ENCODE measurements at regions not wholly inside any gene's neighbourhood (a gene's known extent, or its start where the extent isn't known, plus 50 kb on each side); places are given as distances from the start of the nearest gene placed in this dataset.
"Not testable (repeated sequence)": the region's sequence is repeated elsewhere in the genome, so short reads cannot be mapped to it uniquely, and the experiment has no call there.

- not testable (repeated sequence) for DNase-seq
Observed at GRCh38 chr3:8315526-8315925, 186.1 kb upstream of the LMCD1 start.

DNA sequence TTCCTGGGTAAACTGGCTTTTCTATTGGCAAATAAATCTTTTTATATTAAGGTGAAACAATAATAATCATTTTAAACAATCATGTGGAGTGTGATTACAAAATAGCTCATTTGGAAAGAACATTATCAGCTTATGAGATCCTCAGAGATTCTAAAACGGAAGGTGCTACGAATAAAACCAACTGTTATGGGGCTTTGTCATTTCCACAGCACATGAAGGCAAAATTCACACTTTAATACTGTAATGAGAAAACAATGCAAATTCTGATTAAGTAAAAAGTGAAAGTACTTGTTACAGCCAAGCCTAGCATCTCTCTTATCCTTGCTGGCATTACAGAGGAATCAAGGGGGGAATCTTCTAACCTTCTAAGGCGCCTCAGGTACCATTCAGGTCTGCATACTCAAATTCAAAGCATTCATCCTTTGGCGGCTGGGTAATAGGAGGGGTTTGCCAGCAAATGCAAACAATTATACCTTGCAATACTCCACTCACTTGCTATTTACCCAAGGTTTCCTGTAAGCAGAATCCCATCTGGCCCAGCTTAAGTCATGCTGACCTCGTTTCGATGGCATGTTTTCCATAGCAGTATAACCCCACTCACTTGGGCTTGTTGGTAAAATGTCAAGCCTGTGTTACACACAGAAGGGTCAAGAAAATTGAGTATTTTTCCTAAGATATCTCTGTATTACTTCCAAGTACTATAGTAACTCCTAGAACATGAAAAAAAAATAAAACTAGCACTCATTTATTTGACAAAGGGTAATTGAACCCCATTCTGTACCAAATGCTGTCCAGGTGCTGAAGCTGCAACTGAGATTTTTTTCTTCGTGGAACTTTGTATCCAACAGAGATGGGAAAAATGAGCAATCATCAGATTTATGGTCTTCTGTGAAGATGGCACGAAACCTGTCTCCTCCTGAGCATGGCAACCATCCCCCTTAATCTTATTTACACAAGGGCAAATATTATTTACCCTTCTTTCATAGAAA, 183.7 kb upstream of the LMCD1 start:
- no peak for DNase-seq

DNA sequence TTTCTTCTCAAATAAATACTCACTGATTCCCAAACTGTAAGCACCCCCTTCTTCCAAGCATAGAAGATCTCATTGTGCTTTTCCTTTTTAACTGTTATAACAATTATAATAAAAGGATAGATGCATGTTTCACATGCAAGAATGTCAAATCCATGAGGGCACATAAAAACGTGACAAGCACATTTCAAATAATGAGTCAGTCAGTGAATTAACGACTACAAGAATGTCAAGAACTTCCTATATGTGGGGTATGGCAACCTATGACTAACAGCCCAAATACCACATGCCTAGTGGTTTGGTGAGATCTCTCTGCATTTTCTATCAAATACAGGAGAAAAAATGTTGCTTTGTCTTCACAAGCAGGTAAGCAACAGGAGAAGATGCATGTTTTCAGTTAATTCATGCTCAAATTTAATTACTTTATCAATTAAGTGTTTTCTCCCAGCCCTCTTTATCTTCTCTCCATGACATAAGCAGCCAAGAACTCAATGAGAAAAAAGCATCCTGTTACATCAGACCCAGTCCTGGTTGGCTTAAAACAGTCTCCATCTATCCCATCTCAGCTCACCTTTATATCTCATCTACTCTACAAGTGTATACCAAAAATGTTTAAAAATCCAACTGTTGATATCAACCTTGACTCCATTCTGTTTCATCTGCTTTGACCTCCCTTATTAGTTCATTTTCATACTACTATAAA, 181.5 kb upstream of the LMCD1 start:
- DNase-seq: no peak

GRCh38 chr3:8320711-8321458, 180.7 kb upstream of the LMCD1 start:
- DNase-seq: no peak

- DNase-seq: peak in 1 of 2 donors; percentile 22
Observed at GRCh38 chr3:8324747-8325146, 176.9 kb upstream of the LMCD1 start.

- no peak for DNase-seq
Observed at GRCh38 chr3:8325306-8325705, 176.3 kb upstream of the LMCD1 start.

DNA sequence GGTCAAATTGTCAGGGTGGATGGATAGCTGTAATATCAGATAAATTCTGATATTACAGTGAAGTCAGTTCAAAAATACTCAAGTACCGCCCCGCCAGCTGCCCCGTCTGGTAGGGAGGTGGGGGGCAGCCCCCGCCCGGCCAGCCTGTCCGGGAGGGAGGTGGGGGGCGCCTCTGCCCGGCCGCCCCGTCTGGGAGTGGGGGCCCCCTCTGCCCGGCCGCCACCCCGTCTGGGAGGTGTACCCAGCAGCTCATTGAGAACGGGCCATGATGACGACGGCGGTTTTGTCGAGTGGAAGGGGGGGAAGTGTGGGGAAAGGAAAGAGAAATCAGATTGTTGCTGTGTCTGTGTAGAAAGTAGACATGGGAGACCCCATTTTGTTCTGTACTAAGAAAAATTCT, 175.8 kb upstream of the LMCD1 start:
- DNase-seq: not testable (repeated sequence)

DNA sequence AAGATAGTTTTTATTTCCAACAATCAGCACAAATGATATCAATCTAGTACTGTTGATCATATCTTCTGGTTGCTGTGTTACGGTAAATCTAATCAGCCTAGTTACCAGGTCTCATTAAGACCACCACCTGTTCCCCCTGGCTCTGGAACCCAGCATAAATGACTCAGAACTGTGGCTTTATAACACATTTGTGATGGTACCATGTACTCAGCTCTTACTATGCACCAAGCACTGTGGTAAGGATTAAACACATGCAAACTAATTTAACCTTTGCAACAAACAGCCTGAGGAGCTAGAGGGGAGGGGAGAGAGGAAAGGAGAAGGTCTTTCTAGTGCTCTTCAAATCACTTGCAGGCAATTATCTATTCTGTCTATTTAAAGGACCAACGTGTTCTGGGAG, 173.9 kb upstream of the LMCD1 start:
- no peak for DNase-seq

DNA sequence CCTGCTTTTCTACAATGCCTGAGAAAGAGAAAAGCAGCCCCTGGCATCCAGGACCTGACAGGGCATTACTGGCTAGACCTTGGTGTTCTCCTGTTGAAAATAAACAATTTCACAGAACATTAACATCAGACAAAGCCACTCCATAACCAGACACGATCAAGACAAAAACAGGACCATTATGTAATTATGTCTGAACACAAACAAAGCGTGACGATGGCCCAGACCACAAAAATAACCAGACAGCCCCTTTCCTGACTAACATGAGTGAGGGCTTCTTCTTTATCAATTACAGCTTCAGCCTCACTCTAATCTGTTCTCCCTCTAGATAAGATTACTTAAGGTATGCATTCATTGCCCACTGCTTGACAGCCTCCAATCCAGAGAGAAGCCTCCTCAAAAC, 172.7 kb upstream of the LMCD1 start:
- DNase-seq: no peak

- no peak for DNase-seq
Observed at GRCh38 chr3:8329598-8329997, 172.0 kb upstream of the LMCD1 start.

- DNase-seq: no peak
Observed at GRCh38 chr3:8336456-8336855, 165.2 kb upstream of the LMCD1 start.

DNA sequence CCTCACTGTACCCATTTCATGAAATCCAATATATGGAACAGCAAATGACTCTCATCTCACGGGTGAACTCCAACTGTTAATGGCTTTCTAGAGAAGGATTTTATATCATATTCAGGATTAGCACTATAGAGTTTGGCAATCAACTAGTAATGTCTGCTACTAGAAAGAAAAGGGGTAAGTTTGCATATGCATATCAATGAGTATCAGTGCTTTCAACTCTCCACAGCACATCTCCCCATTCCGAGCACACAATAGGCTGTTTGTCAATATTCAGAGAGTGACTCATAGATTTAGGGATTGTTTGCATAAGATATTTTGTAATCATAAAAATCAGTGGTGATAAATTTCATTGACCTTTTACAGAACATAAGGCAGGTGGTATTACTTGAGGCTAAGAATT, 163.2 kb upstream of the LMCD1 start:
- no peak for DNase-seq

GRCh38 chr3:8341821-8342247, 159.8 kb upstream of the LMCD1 start:
- DNase-seq: no peak

DNA sequence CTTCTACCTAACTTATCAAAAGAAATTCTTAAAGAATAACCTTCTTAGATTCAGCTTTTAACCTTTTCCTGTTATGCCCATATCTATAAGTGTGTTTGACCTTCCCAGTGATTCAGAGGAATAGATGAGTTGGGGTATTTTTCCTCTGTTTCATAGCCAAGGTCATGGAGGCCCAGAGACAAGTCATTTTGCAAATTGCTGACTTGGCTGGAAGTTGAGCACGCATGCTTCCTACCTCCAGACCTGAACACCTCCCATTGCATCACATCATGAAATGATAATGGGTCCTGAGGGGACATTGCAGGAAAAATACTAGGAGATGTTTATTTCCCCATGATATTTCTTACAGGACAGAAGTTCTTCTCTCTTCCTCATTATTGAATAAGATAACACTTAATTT, 158.6 kb upstream of the LMCD1 start:
- no peak for DNase-seq

GRCh38 chr3:8345398-8345797, 156.2 kb upstream of the LMCD1 start:
- DNase-seq: no peak

GRCh38 chr3:8348076-8348475, 153.5 kb upstream of the LMCD1 start:
- DNase-seq: no peak

- DNase-seq: no peak
Observed at GRCh38 chr3:8352475-8352874, 149.1 kb upstream of the LMCD1 start.

DNA sequence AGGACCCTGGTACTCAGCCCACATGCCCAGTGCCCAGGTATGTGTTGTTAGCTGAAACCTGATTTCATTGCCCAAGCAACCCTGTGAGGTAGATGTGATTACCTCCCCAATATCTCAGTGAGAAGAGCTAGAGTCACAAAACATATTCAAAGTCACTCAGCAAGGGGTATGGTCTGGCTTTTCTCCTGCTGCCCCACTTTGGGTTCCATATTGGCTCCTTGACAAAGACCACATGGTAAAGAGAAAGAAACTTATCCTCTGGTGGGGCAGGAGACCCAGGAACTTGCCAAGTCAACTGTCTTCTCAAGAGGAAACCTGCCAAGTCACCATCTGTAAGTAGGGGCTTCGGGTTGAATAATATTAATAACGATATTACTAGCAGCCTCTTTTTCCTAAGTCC, 148.3 kb upstream of the LMCD1 start:
- no peak for DNase-seq

DNA sequence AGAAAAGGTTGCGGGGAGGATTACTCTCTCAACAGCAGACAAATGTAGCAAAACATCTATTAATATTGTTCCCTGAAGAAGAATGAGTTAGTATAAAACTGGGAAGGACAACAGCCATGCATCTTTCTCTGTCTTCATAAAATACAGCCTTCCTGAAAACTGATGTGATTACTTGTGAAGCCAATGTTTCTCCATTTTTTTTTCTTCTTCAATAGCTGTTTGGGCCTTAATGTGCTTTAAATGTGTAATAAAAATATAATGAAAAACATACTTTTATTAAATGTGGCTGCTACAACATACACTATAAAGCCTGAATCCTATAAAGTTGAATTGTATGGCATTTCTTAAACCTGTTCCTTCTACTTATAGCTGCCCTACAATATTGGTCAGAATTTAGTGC, 146.3 kb upstream of the LMCD1 start:
- no peak for DNase-seq

- DNase-seq: not testable (repeated sequence)
Observed at GRCh38 chr3:8356066-8356465, 145.6 kb upstream of the LMCD1 start.

DNA sequence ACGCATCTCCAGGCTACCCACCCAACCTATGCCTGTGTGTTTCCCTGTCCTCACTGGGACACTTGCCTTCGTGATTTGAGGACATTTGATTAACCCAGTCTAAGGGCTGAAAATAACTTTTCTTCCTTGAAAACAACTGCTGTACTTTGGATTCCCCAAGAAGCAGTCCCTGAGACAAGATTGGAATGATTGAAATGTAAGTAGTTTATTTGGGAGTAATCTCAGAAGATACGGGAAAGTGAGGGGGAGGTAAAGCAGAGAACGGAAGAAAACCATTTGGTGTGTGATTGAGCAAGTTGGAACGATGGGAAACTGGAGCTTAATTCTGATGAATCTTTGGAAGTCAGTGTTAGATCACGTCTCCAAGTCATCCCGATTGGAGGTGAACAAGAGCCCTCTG, 143.8 kb upstream of the LMCD1 start:
- DNase-seq: no peak

- DNase-seq: no peak
Observed at GRCh38 chr3:8359133-8359532, 142.5 kb upstream of the LMCD1 start.

- no peak for DNase-seq
Observed at GRCh38 chr3:8363200-8363599, 138.4 kb upstream of the LMCD1 start.
